ENCODE measurements at regions not wholly inside any gene's neighbourhood (a gene's known extent, or its start where the extent isn't known, plus 50 kb on each side); places are given as distances from the start of the nearest gene placed in this dataset.

GRCh38 chr22:23375031-23375827 is 194.9 kb downstream of the BCR start:
- Histone ChIP-seq H3K27me3 (no peaks in the 10 kb centered on the region), H3K4me1 (no peaks in the 10 kb centered on the region), H3K36me3 (no peaks in the 10 kb centered on the region), H3K27ac (no peak overlapping the region), H3K4me3 (no peak overlapping the region), H3K9me3 (no peaks in the 10 kb centered on the region)
- no peak for TF ChIP-seq CTCF (IDR thresholded peaks at IDR 0.05)
- DNase-seq, result no peak
- ATAC-seq, result no peak
- intact Hi-C loops (cut with DNase I), result no loop called here

- ATAC-seq (no peak), DNase-seq (no peak)
- no peaks in the 10 kb centered on the region for H3K4me1 ChIP-seq
- TF ChIP-seq CTCF (IDR thresholded peaks at IDR 0.05), result no peak
- H3K9me3 ChIP-seq, result no peaks in the 10 kb centered on the region
- intact Hi-C loops (cut with DNase I), result no loop called here
- H3K36me3 ChIP-seq, result no peaks in the 10 kb centered on the region
- H3K4me3 ChIP-seq, result no peak overlapping the region
- peaks cover 4 to 7% of the 10 kb centered on the region in 2 donors for H3K27me3 ChIP-seq
- no peak overlapping the region for H3K27ac ChIP-seq
These were observed 193.3 kb downstream of the BCR start for GRCh38 chr22:23373601-23374000.

GRCh38 chr22:23370251-23370650 is 189.9 kb downstream of the BCR start:
- peaks cover 4 to 8% of the 10 kb centered on the region in 2 donors for H3K27me3 ChIP-seq
- no peak for DNase-seq
- no peak for ATAC-seq
- H3K36me3 ChIP-seq, result no peaks in the 10 kb centered on the region
- no peaks in the 10 kb centered on the region for H3K4me1 ChIP-seq
- TF ChIP-seq CTCF (IDR thresholded peaks at IDR 0.05), result no peak
- no peak overlapping the region for H3K27ac ChIP-seq
- H3K4me3 ChIP-seq, result no peak overlapping the region
- intact Hi-C loops (cut with DNase I), result no loop called here
- no peaks in the 10 kb centered on the region for H3K9me3 ChIP-seq

- Histone ChIP-seq H3K9me3 (no peaks in the 10 kb centered on the region), H3K4me1 (no peaks in the 10 kb centered on the region)
These were observed 188.9 kb downstream of the BCR start for GRCh38 chr22:23369054-23369685.

More at GRCh38 chr22:23369054-23369685, 188.9 kb downstream of the BCR start:
- TF ChIP-seq CTCF (IDR thresholded peaks at IDR 0.05), result no peak
- ATAC-seq (no peak), DNase-seq (no peak)
- H3K27ac ChIP-seq, result no peak overlapping the region
- H3K4me3 ChIP-seq, result no peak overlapping the region
- peaks cover 4 to 8% of the 10 kb centered on the region in 2 donors for H3K27me3 ChIP-seq
- intact Hi-C loops (cut with DNase I), result no loop called here
- no peaks in the 10 kb centered on the region for H3K36me3 ChIP-seq
